ENCODE measurements at regions not wholly inside any gene's neighbourhood (a gene's known extent, or its start where the extent isn't known, plus 50 kb on each side); places are given as distances from the start of the nearest gene placed in this dataset.

GRCh38 chr2:177078416-177078815 is 134.2 kb upstream of the HNRNPA3 start:
- Histone ChIP-seq H4K20me1 (ENCODE audit: insufficient read depth, poor library complexity, severe bottlenecking) (no peaks in the 10 kb centered on the region), H2AFZ (no peak overlapping the region), H3K4me1 (ENCODE audit: insufficient read depth) (no peaks in the 10 kb centered on the region), H3K27ac (no peak overlapping the region), H3K4me3 (no peak overlapping the region), H3K9me3 (ENCODE audit: low read depth) (no peaks in the 10 kb centered on the region), H3K4me2 (no peak overlapping the region), H3K36me3 (replicated peaks; ENCODE audit: insufficient read depth, low read depth) (no peaks in the 10 kb centered on the region), H3K79me2 (no peaks in the 10 kb centered on the region), H3K9me2 (replicated peaks; ENCODE audit: insufficient read depth) (no peaks in the 10 kb centered on the region), H3K27me3 (peaks cover 2% of the 10 kb centered on the region)
- peak; percentile 5 for DNase-seq (ENCODE audit: low spot score)
- WGBS (ENCODE audit: low lambda C conversion rate, missing lambda C conversion rate) = 86% methylated on average over 3 of the region's 3 CpGs
- TF ChIP-seq EZH2phosphoT487 (IDR thresholded peaks at IDR 0.05; ENCODE audit: low read depth, severe bottlenecking, unreplicated experiment) (no peak), EZH2 (IDR thresholded peaks at IDR 0.05; ENCODE audit: borderline replicate concordance) (no peak), CTCF (IDR thresholded peaks at IDR 0.05; ENCODE audit: poor library complexity) (no peak)

- no peaks in the 10 kb centered on the region for H3K79me2 ChIP-seq
- no peak overlapping the region for H3K4me3 ChIP-seq
- H3K36me3 ChIP-seq (replicated peaks; ENCODE audit: insufficient read depth, low read depth) = no peaks in the 10 kb centered on the region
- H3K9me3 ChIP-seq (ENCODE audit: low read depth) = no peaks in the 10 kb centered on the region
- peaks cover 2% of the 10 kb centered on the region for H3K27me3 ChIP-seq
- H3K27ac ChIP-seq = no peak overlapping the region
- H3K9me2 ChIP-seq (replicated peaks; ENCODE audit: insufficient read depth) = no peaks in the 10 kb centered on the region
- 60% methylated on average over 3 of the region's 3 CpGs for WGBS (ENCODE audit: low lambda C conversion rate, missing lambda C conversion rate)
- no peaks in the 10 kb centered on the region for H4K20me1 ChIP-seq (ENCODE audit: insufficient read depth, poor library complexity, severe bottlenecking)
- H2AFZ ChIP-seq = no peak overlapping the region
- no peak overlapping the region for H3K4me2 ChIP-seq
- TF ChIP-seq EZH2 (IDR thresholded peaks at IDR 0.05; ENCODE audit: borderline replicate concordance) = no peak
- TF ChIP-seq CTCF (IDR thresholded peaks at IDR 0.05; ENCODE audit: poor library complexity) = no peak
- TF ChIP-seq EZH2phosphoT487 (IDR thresholded peaks at IDR 0.05; ENCODE audit: low read depth, severe bottlenecking, unreplicated experiment) = no peak
- DNase-seq (ENCODE audit: low spot score) = no peak
- H3K4me1 ChIP-seq (ENCODE audit: insufficient read depth) = no peaks in the 10 kb centered on the region
Observed at GRCh38 chr2:177078855-177079254, 133.7 kb upstream of the HNRNPA3 start.

GRCh38 chr2:177080746-177081284 is 131.8 kb upstream of the HNRNPA3 start:
- H3K36me3 ChIP-seq (replicated peaks; ENCODE audit: insufficient read depth, low read depth) = no peaks in the 10 kb centered on the region
- no peaks in the 10 kb centered on the region for H3K9me2 ChIP-seq (replicated peaks; ENCODE audit: insufficient read depth)
- no peaks in the 10 kb centered on the region for H4K20me1 ChIP-seq (ENCODE audit: insufficient read depth, poor library complexity, severe bottlenecking)
- 90% methylated on average over 3 of the region's 3 CpGs for WGBS (ENCODE audit: low lambda C conversion rate, missing lambda C conversion rate)
- H3K4me1 ChIP-seq (ENCODE audit: insufficient read depth) = no peaks in the 10 kb centered on the region
- H3K9me3 ChIP-seq (ENCODE audit: low read depth) = no peaks in the 10 kb centered on the region
- H3K27ac ChIP-seq = no peak overlapping the region
- no peak for DNase-seq (ENCODE audit: low spot score)
- no peak overlapping the region for H3K4me2 ChIP-seq
- H3K4me3 ChIP-seq = no peak overlapping the region
- no peak overlapping the region for H2AFZ ChIP-seq
- H3K79me2 ChIP-seq = no peaks in the 10 kb centered on the region
- TF ChIP-seq CTCF (IDR thresholded peaks at IDR 0.05; ENCODE audit: poor library complexity) (no peak), EZH2 (IDR thresholded peaks at IDR 0.05; ENCODE audit: borderline replicate concordance) (no peak), EZH2phosphoT487 (IDR thresholded peaks at IDR 0.05; ENCODE audit: low read depth, severe bottlenecking, unreplicated experiment) (no peak)
- peaks cover 2% of the 10 kb centered on the region for H3K27me3 ChIP-seq

- Histone ChIP-seq H3K36me3 (replicated peaks; ENCODE audit: insufficient read depth, low read depth) (no peaks in the 10 kb centered on the region), H3K9me3 (ENCODE audit: low read depth) (no peaks in the 10 kb centered on the region), H3K79me2 (no peaks in the 10 kb centered on the region), H4K20me1 (ENCODE audit: insufficient read depth, poor library complexity, severe bottlenecking) (no peaks in the 10 kb centered on the region), H2AFZ (no peak overlapping the region), H3K27me3 (peaks cover 2% of the 10 kb centered on the region), H3K4me2 (no peak overlapping the region), H3K27ac (no peak overlapping the region), H3K9me2 (replicated peaks; ENCODE audit: insufficient read depth) (no peaks in the 10 kb centered on the region), H3K4me3 (no peak overlapping the region), H3K4me1 (ENCODE audit: insufficient read depth) (no peaks in the 10 kb centered on the region)
- TF ChIP-seq EZH2 (IDR thresholded peaks at IDR 0.05; ENCODE audit: borderline replicate concordance) (no peak), CTCF (IDR thresholded peaks at IDR 0.05; ENCODE audit: poor library complexity) (no peak), EZH2phosphoT487 (IDR thresholded peaks at IDR 0.05; ENCODE audit: low read depth, severe bottlenecking, unreplicated experiment) (no peak)
- 78% methylated on average over 4 of the region's 4 CpGs for WGBS (ENCODE audit: low lambda C conversion rate, missing lambda C conversion rate)
- DNase-seq (ENCODE audit: low spot score) = no peak
Observed at GRCh38 chr2:177084607-177085006, 128.0 kb upstream of the HNRNPA3 start.
